ENCODE measurements at regions not wholly inside any gene's neighbourhood (a gene's known extent, or its start where the extent isn't known, plus 50 kb on each side); places are given as distances from the start of the nearest gene placed in this dataset.

DNA sequence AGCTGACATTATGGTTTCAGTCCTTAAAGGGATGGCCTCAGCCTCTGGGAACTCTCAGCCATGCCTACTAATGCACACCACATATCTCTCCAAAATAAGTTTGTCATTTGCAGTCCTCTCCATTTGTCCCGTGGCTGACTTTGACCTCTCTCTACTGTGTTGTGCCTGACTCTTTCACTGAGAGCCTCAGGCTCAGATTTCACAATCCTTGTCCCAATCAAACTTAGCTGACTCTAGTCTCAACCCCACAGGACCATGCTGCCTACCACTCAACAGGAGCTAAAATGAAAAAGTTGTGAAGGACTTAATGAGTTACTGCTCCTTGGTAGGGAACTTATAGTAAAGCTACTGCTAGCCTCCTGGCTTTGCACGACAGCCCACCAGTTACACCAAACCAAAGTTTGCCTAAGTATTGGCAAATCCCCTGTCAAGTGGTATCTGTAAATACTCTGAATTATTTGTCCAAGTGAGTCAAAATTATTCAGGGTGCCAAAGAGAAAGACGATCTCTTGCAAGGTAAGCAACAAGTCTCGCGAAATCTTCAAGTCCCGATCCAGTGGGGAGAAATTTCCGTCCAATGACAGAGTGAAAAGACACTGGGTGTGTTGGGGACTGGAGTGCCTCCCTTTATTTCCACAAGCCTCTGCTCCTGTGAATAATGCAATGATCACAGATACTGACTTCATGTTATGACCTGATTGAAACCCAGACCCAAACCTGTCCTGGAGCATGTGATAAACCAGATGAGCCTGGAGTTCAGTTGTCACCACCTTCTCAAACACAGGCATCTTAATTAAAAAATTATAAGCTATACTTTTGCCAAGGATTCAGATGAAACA, 124.4 kb upstream of the FOXQ1 start:
- TF ChIP-seq ESRRA (CRISPR knock-in tag; IDR thresholded peaks at IDR 0.05; ENCODE audit: borderline replicate concordance) (no peak), ZSCAN18 (CRISPR knock-in tag; IDR thresholded peaks at IDR 0.05) (no peak), RELA (CRISPR knock-in tag; IDR thresholded peaks at IDR 0.05; ENCODE audit: borderline replicate concordance) (no peak), FOXK1 (CRISPR knock-in tag; IDR thresholded peaks at IDR 0.05) (no peak), SMAD4 (CRISPR knock-in tag; IDR thresholded peaks at IDR 0.05) (no peak), FOXP1 (CRISPR knock-in tag; IDR thresholded peaks at IDR 0.05; ENCODE audit: borderline replicate concordance) (no peak), ATF2 (CRISPR knock-in tag; IDR thresholded peaks at IDR 0.05; ENCODE audit: borderline replicate concordance, low read depth) (no peak), GTF2I (CRISPR knock-in tag; conservative IDR thresholded peaks at IDR 0.05) (no peak), ZMAT4 (CRISPR knock-in tag; IDR thresholded peaks at IDR 0.05) (no peak), CREM (CRISPR knock-in tag; IDR thresholded peaks at IDR 0.05) (no peak), ZNF317 (CRISPR knock-in tag; IDR thresholded peaks at IDR 0.05; ENCODE audit: borderline replicate concordance, low read depth) (no peak), NFATC4 (CRISPR knock-in tag; IDR thresholded peaks at IDR 0.05) (no peak), CREB1 (CRISPR knock-in tag; IDR thresholded peaks at IDR 0.05) (no peak), ELF4 (CRISPR knock-in tag; IDR thresholded peaks at IDR 0.05; ENCODE audit: low read depth) (no peak), MAX (CRISPR knock-in tag; IDR thresholded peaks at IDR 0.05) (no peak), SP1 (CRISPR knock-in tag; conservative IDR thresholded peaks at IDR 0.05) (no peak)
- TF ChIP-seq, protein P1, sequence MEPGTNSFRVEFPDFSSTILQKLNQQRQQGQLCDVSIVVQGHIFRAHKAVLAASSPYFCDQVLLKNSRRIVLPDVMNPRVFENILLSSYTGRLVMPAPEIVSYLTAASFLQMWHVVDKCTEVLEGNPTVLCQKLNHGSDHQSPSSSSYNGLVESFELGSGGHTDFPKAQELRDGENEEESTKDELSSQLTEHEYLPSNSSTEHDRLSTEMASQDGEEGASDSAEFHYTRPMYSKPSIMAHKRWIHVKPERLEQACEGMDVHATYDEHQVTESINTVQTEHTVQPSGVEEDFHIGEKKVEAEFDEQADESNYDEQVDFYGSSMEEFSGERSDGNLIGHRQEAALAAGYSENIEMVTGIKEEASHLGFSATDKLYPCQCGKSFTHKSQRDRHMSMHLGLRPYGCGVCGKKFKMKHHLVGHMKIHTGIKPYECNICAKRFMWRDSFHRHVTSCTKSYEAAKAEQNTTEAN (CRISPR knock-in tag; IDR thresholded peaks at IDR 0.05) = no peak
- TF ChIP-seq, protein P2, sequence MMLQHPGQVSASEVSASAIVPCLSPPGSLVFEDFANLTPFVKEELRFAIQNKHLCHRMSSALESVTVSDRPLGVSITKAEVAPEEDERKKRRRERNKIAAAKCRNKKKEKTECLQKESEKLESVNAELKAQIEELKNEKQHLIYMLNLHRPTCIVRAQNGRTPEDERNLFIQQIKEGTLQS (CRISPR knock-in tag; conservative IDR thresholded peaks at IDR 0.05) = no peak
- TF ChIP-seq, protein P3, sequence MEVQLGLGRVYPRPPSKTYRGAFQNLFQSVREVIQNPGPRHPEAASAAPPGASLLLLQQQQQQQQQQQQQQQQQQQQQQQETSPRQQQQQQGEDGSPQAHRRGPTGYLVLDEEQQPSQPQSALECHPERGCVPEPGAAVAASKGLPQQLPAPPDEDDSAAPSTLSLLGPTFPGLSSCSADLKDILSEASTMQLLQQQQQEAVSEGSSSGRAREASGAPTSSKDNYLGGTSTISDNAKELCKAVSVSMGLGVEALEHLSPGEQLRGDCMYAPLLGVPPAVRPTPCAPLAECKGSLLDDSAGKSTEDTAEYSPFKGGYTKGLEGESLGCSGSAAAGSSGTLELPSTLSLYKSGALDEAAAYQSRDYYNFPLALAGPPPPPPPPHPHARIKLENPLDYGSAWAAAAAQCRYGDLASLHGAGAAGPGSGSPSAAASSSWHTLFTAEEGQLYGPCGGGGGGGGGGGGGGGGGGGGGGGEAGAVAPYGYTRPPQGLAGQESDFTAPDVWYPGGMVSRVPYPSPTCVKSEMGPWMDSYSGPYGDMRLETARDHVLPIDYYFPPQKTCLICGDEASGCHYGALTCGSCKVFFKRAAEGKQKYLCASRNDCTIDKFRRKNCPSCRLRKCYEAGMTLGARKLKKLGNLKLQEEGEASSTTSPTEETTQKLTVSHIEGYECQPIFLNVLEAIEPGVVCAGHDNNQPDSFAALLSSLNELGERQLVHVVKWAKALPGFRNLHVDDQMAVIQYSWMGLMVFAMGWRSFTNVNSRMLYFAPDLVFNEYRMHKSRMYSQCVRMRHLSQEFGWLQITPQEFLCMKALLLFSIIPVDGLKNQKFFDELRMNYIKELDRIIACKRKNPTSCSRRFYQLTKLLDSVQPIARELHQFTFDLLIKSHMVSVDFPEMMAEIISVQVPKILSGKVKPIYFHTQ (CRISPR knock-in tag; IDR thresholded peaks at IDR 0.05) = no peak
- Mint-ChIP-seq H3K9me3 (no peaks in the 10 kb centered on the region), H3K4me3 (no peak overlapping the region), H3K27ac (no peak overlapping the region), H3K36me3 (no peaks in the 10 kb centered on the region), H3K4me1 (no peaks in the 10 kb centered on the region), H3K27me3 (ENCODE audit: low read depth) (no peaks in the 10 kb centered on the region)
- ATAC-seq (no peak), DNase-seq (ENCODE audit: low spot score) (no peak)
- POLR2A ChIA-PET = no interaction called here
- CTCF ChIA-PET = no interaction called here
